Mucosa of rectum (tissue), 2 donors: ENCODE measurements at regions not wholly inside any gene's neighbourhood (a gene's known extent, or its start where the extent isn't known, plus 50 kb on each side); places are given as distances from the start of the nearest gene placed in this dataset.
"Not testable (repeated sequence)": the region's sequence is repeated elsewhere in the genome, so short reads cannot be mapped to it uniquely, and the experiment has no call there.

Experiments used
- H3K27ac ChIP-seq, 2 donors: one replicate each; pipeline ENCODE4 v1.7.0; 2013; ENCODE audit warnings: inconsistent platforms in 2 of 2, low read depth in 2 of 2, low read length in 2 of 2
- H3K27me3 ChIP-seq, 2 donors: one replicate each; pipeline ENCODE4 v1.7.0; 2013; ENCODE audit warnings: low read length in 2 of 2; ENCODE audit not compliant: control insufficient read depth in 2 of 2, insufficient read depth in 2 of 2
- H3K36me3 ChIP-seq, 2 donors: one replicate each; pipeline ENCODE4 v1.7.0; 2013; ENCODE audit warnings: low read length in 2 of 2; ENCODE audit not compliant: control insufficient read depth in 2 of 2, insufficient read depth in 2 of 2
- H3K4me1 ChIP-seq, 2 donors: one replicate each; pipeline ENCODE4 v1.7.0; 2013; ENCODE audit warnings: low read length in 2 of 2, mild to moderate bottlenecking in 1 of 2; ENCODE audit not compliant: control insufficient read depth in 2 of 2, insufficient read depth in 2 of 2
- H3K4me3 ChIP-seq, 2 donors: one replicate each; pipeline ENCODE4 v1.7.0; 2013; ENCODE audit warnings: low read length in 2 of 2
- H3K9ac ChIP-seq, 2 donors: one replicate each; pipeline ENCODE4 v1.7.0; 2013; ENCODE audit warnings: low read length in 2 of 2, low read depth in 1 of 2, mild to moderate bottlenecking in 1 of 2
- H3K9me3 ChIP-seq, 2 donors: one replicate each; pipeline ENCODE4 v1.7.0; 2013; ENCODE audit warnings: low read length in 2 of 2; ENCODE audit not compliant: control insufficient read depth in 2 of 2
- donor health status: healthy.
- donor health status: Normal muscosa, but diverticular disease.

DNA sequence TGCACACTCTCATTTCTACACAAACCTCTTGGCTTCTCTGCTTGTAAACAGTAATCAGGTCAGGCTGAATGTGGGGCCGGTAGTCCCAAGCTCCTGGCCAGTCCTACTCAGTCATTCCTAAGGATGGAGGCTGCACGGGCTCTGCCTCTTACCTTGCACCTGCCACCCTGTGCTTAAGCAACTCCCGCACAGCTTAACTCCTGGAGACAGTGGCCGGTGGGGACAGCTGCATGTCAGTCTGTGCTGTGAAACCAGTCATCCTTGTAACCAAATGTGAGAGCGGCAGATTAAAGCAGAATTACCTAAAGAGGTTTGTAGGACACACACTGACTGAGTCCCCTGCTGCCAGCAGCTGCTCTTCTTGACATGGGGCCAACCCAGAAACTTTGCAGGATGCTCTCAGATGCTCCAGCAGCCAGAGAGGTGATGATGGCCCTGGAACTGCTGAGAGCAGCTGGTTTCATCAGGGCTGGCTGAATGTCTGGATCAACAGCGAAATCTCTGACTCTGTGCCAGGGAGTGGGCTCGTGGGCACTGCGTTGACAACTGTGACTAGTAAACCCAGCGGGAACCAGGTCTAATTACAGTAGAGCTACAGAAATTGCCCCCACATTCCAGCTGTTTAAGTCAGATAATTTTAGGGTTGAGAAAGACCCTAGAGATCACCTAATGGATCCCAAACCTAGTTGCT is 123.7 kb downstream of the ANAPC4 start:
- no peak overlapping the region for H3K27ac ChIP-seq
- no peaks in the 10 kb centered on the region for H3K9me3 ChIP-seq
- no peaks in the 10 kb centered on the region for H3K27me3 ChIP-seq
- no peaks in the 10 kb centered on the region for H3K4me1 ChIP-seq
- no peaks in the 10 kb centered on the region for H3K36me3 ChIP-seq
- no peak overlapping the region for H3K4me3 ChIP-seq
- H3K9ac ChIP-seq, result no peak overlapping the region

DNA sequence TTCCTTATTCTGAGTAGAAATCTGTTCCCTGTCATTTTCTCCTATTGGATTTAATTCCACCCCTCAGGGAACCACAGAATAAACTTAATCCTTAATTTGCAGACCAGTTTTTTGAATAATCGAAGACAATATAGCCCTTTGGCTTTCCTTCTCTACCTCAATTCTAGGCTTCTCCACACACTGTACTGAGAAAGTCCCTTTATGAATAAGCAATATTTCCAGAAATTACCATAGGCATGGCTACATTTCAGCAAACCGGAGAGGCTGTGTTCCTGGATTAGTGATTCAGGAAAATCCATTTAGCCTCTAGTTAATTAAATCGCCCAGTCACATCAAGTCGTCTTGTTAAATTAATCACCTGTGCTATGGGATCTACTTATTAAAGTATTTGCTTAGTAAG is 125.1 kb downstream of the ANAPC4 start:
- no peaks in the 10 kb centered on the region for H3K4me1 ChIP-seq

DNA sequence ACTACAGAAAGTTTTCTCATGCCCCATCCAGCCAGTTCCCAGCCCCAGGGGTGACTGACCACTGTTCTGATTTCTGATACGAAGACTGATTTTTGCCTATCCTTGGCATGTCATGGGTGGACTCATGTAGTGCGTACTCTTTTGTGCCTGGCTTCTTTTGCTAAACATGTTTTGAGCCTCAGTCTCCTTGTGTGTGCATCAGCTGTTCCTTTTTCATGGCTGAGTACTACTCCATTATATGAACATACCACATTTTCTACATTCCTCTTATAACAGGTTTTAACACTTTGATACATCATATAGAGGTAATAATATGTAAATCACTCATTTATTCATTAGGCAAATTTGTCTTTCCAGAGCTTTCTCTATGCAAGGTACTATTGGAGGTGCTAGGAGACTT is 126.7 kb downstream of the ANAPC4 start:
- Histone ChIP-seq H3K36me3 (no peaks in the 10 kb centered on the region), H3K27me3 (no peaks in the 10 kb centered on the region), H3K4me1 (no peaks in the 10 kb centered on the region), H3K9ac (no peak overlapping the region), H3K27ac (no peak overlapping the region), H3K9me3 (no peaks in the 10 kb centered on the region), H3K4me3 (no peak overlapping the region)

More for the DNA sequence above, 125.1 kb downstream of the ANAPC4 start:
- no peaks in the 10 kb centered on the region for H3K9me3 ChIP-seq
- H3K36me3 ChIP-seq, result no peaks in the 10 kb centered on the region
- H3K27me3 ChIP-seq, result no peaks in the 10 kb centered on the region
- no peak overlapping the region for H3K4me3 ChIP-seq
- H3K9ac ChIP-seq, result no peak overlapping the region
- H3K27ac ChIP-seq, result no peak overlapping the region

DNA sequence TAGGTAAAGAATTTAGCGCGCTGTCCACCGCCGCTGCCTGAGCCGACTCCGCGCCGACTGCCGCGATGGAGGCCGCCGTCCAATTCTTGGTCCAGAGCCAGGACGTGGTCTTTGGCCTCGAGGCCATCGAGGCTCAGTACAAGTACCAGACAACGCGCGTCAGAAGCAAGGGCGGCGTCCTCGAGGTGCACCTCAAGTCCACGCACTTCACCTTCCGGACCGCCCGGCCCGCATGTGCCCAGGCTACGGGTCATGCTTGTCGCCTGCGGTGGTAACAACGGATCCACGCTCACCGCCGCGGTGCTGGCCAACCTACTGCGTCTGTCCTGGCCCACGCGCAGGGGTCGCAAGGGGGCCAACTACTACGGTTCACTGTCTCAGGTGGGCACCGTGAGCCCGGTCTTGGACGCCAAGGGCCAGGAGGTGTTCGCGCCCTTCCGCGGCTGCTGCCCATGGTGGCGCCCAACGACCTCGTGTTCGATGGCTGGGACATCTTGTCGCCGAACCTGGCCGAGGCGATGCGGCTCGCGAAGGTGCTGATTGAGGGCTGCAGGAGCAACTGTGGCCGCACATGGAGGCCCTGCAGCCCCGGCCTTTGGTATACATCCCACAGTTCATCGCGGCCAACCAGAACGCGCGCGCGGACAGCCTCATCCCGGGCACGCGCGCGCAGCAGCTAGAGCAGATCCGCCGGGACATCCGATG is 128.0 kb downstream of the ANAPC4 start:
- Histone ChIP-seq H3K4me3 (no peak overlapping the region), H3K4me1 (no peaks in the 10 kb centered on the region), H3K9ac (no peak overlapping the region), H3K27ac (no peak overlapping the region), H3K9me3 (no peaks in the 10 kb centered on the region), H3K27me3 (no peaks in the 10 kb centered on the region), H3K36me3 (no peaks in the 10 kb centered on the region)

DNA sequence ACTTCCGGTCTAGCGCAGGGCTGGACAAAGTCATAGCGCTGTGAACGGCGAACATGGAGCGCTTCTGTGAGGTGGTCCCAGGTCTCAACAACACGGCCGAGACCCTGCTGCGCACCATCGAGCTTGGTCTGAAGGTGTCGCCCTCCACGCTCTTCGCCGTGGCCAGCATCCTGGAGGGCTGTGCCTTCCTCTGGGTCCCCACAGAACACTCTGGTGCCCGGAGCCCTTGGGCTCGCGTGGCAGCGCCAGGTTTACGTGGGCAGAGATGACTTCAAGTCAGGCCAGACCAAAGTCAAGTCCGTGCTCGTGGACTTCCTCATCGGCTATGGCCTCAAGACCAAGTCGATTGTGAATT is 128.6 kb downstream of the ANAPC4 start:
- H3K9me3 ChIP-seq, result no peaks in the 10 kb centered on the region
- no peaks in the 10 kb centered on the region for H3K27me3 ChIP-seq
- no peak overlapping the region for H3K27ac ChIP-seq

DNA sequence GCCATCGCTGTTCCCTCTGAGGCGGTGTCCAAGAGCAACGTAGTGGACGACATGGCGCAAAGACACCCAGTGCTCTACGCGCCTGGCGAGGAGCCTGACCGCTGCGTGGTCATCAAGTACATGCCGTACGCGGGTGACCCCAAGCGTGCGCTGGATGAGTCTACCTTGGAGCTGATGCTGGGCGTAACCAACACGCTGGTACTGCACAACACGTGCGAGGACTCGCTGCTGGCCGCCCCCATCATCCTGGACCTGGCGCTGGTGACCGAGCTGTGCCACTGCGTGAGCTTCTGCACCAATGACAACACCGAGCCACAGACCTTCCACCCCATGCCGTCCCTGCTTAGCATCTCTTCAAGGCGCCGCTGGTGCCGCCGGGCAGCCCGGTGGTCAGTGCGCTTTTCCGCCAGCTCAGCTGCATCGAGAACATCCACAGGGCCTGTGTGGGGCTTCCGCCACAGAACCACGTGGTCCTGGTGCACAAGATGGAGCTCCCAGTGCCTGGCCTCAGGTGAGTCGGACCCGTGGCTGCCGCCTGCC is 129.0 kb downstream of the ANAPC4 start:
- no peak overlapping the region for H3K27ac ChIP-seq
- H3K4me3 ChIP-seq, result no peak overlapping the region
- no peaks in the 10 kb centered on the region for H3K9me3 ChIP-seq
- H3K27me3 ChIP-seq, result no peaks in the 10 kb centered on the region
- no peaks in the 10 kb centered on the region for H3K36me3 ChIP-seq
- no peak overlapping the region for H3K9ac ChIP-seq
- H3K4me1 ChIP-seq, result no peaks in the 10 kb centered on the region

More for the DNA sequence above, 128.6 kb downstream of the ANAPC4 start:
- no peaks in the 10 kb centered on the region for H3K4me1 ChIP-seq
- H3K9ac ChIP-seq, result no peak overlapping the region
- H3K4me3 ChIP-seq, result no peak overlapping the region
- no peaks in the 10 kb centered on the region for H3K36me3 ChIP-seq

DNA sequence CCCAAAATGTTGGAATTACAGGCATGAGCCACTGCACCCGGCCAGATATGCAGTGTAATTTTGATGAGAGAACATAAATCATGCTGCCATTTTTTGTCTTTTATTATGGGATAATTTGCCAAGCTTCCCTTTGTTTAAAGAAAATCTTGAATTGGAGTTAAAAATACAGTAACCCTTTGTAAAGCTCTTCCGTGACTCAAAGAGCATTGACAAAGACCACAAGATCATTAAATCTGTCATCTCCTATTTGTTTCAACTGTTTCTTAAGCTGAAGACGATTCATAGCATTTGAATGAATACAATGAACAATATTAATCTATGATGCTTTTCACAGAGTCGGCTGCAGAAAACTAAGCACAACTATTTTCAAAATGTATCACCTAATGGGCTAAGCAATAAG is 132.6 kb downstream of the ANAPC4 start:
- no peak overlapping the region for H3K9ac ChIP-seq
- no peaks in the 10 kb centered on the region for H3K36me3 ChIP-seq
- H3K4me1 ChIP-seq, result no peaks in the 10 kb centered on the region
- H3K9me3 ChIP-seq, result no peaks in the 10 kb centered on the region
- no peak overlapping the region for H3K27ac ChIP-seq
- H3K27me3 ChIP-seq, result no peaks in the 10 kb centered on the region
- H3K4me3 ChIP-seq, result no peak overlapping the region

DNA sequence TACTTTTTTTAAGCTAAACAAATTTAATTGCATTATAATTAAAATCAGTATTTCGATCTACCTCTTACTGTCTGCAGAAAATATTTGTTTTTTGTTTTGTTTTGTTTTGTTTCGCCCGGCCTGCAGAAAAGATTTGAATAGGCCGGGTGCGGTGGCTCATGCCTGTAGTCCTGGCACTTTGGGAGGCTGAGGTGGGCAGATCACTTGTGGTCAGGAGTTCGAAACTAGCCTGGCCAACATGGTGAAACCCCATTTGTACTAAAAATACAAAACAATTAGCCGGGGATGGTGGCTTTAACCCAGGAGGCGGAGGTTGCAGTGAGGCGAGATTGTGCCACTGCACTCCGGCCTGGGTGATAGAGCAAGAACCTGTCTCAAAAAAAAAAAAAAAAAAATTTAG is 134.8 kb downstream of the ANAPC4 start:
- H3K9me3 ChIP-seq, H3K4me1 ChIP-seq, H3K27ac ChIP-seq, H3K4me3 ChIP-seq, H3K9ac ChIP-seq, H3K27me3 ChIP-seq, H3K36me3 ChIP-seq: not testable (repeated sequence)

DNA sequence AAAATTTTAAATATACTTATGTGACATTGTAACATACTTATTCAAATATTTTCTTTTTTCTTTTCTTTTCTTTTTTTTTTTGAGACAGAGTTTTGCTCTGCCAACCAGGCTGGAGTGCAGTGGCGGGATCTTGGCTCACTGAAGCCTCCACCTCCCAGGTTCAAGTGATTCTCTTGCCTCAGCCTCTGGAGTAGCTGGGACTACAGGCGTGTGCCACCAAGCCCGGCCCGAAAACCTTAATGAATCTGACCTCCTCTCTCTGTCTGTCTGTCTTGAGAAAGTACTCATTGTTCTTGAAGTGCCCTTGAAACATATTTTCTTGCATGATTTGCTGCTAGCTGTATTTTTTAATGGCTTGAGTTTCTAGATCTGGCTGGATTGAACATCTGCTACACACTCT is 136.8 kb downstream of the ANAPC4 start:
- Histone ChIP-seq H3K4me1 (no peaks in the 10 kb centered on the region), H3K4me3 (no peak overlapping the region), H3K36me3 (no peaks in the 10 kb centered on the region), H3K27me3 (peaks cover 0 to 4% of the 10 kb centered on the region in 2 donors), H3K9me3 (no peaks in the 10 kb centered on the region), H3K9ac (no peak overlapping the region), H3K27ac (no peak overlapping the region)

DNA sequence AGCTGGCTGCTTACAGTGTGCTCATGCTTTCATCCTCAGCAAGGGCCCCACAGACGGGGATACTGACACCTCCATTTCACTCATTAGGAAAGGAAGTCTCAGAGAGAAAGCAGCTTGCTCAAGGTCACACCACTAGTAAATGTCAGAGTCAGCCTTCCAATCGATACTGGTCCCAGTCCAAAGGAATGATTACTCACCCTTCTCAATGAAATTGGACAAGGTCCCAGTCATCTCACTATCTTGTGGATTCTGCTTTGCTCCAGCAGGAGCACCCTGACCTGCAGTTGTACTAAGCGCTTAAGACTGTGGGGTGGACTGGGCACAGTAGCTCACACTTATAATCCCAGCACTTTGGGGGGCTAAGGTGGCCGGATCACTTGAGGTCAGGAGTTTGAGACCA is 132.2 kb upstream of the SLC34A2 start:
- no peaks in the 10 kb centered on the region for H3K36me3 ChIP-seq
- no peaks in the 10 kb centered on the region for H3K4me1 ChIP-seq
- no peak overlapping the region for H3K4me3 ChIP-seq
- peaks cover 0 to 3% of the 10 kb centered on the region in 2 donors for H3K27me3 ChIP-seq
- no peak overlapping the region for H3K9ac ChIP-seq
- H3K9me3 ChIP-seq, result no peaks in the 10 kb centered on the region
- no peak overlapping the region for H3K27ac ChIP-seq
